ENCODE measurements at regions not wholly inside any gene's neighbourhood (a gene's known extent, or its start where the extent isn't known, plus 50 kb on each side); places are given as distances from the start of the nearest gene placed in this dataset.

DNA sequence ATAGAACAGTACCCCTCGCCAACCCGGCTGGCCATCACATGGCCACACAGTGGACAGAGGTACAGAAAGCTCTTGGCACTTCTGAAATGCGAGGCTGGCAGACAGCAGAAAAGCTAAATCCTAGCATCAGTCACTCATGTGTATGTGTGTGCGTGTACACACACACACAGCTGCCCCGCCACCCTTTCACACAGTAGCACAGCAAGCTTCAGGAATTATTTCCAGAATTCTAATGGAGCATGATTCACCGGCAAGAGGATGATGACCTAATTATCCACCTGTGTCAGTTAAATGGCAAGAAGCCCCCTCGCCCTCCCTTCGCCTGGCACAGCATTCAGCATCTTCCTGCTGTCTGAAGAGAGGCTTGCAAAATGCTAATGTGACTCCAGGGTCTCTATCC is 336.0 kb downstream of the SHANK2 start:
- ChIA-PET CTCF (no interaction called here), POLR2A (no interaction called here)
- TF ChIP-seq ELF4 (IDR thresholded peaks at IDR 0.05) = no peak
- no peak for TF ChIP-seq LEF1 (IDR thresholded peaks at IDR 0.05; ENCODE audit: borderline replicate concordance)
- no peak for DNase-seq (ENCODE audit: extremely low spot score)

DNA sequence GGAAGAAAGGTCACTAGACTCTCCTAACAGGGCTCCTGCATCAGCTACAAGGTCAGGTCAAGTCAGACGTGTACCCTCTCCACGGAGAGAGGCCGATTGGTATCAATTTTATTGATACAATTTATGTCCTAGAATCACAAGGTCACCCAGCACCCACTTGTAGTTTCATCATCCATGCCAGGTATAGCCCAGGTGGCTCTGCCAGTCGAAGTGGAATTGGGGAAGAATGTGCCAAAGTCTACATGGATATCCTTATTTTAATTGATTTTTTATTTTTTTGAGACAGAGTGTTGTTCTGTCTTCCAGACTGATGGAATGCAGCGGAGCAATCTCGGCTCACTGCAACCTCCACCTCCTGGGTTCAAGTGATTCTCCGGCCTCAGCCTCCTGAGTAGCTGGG is 334.1 kb downstream of the SHANK2 start:
- ChIA-PET CTCF (no interaction called here), POLR2A (no interaction called here)
- DNase-seq (ENCODE audit: extremely low spot score) = no peak
- TF ChIP-seq ZNF384 (IDR thresholded peaks at IDR 0.05) (no peak), FOXA1 (IDR thresholded peaks at IDR 0.05) (no peak), ELF4 (IDR thresholded peaks at IDR 0.05) (no peak), PKNOX1 (IDR thresholded peaks at IDR 0.05) (no peak), ARNT (IDR thresholded peaks at IDR 0.05) (no peak)

- no peak for TF ChIP-seq PKNOX1 (IDR thresholded peaks at IDR 0.05)
- TF ChIP-seq HDGF (IDR thresholded peaks at IDR 0.05; ENCODE audit: borderline replicate concordance) = no peak
- TF ChIP-seq BHLHE40 (IDR thresholded peaks at IDR 0.05; ENCODE audit: borderline replicate concordance) = no peak
- no peak for TF ChIP-seq ELF4 (IDR thresholded peaks at IDR 0.05)
- no peak for TF ChIP-seq SUZ12 (IDR thresholded peaks at IDR 0.05)
- no peak for TF ChIP-seq CTBP1 (IDR thresholded peaks at IDR 0.05; ENCODE audit: borderline replicate concordance)
- TF ChIP-seq ZNF384 (IDR thresholded peaks at IDR 0.05) = no peak
- TF ChIP-seq L3MBTL2 (conservative IDR thresholded peaks at IDR 0.05) = no peak
- TF ChIP-seq SP1 (IDR thresholded peaks at IDR 0.05) = no peak
- no peak for DNase-seq (ENCODE audit: extremely low spot score)
- ChIA-PET POLR2A (no interaction called here), CTCF (no interaction called here)
Observed at GRCh38 chr11:70921804-70922203, 330.6 kb downstream of the SHANK2 start.

GRCh38 chr11:70924108-70924507 is 328.3 kb downstream of the SHANK2 start:
- ChIA-PET CTCF (no interaction called here), POLR2A (interaction anchor here (0.6 kb wide), 1 partner anchor 1117 kb away, joined by 3 read pairs; no protein-coding TSS in a partner anchor)
- DNase-seq (ENCODE audit: extremely low spot score) = no peak
- no peak for TF ChIP-seq BHLHE40 (IDR thresholded peaks at IDR 0.05; ENCODE audit: borderline replicate concordance)
- TF ChIP-seq FOXK2 (IDR thresholded peaks at IDR 0.05) = no peak
- no peak for TF ChIP-seq CTBP1 (IDR thresholded peaks at IDR 0.05; ENCODE audit: borderline replicate concordance)
- TF ChIP-seq ELF4 (IDR thresholded peaks at IDR 0.05) = no peak
- TF ChIP-seq SP1 (IDR thresholded peaks at IDR 0.05) = no peak
- no peak for TF ChIP-seq LEF1 (IDR thresholded peaks at IDR 0.05; ENCODE audit: borderline replicate concordance)
- TF ChIP-seq SUZ12 (IDR thresholded peaks at IDR 0.05) = no peak
- no peak for TF ChIP-seq PKNOX1 (IDR thresholded peaks at IDR 0.05)
- TF ChIP-seq ARNT (IDR thresholded peaks at IDR 0.05) = no peak
- TF ChIP-seq TARDBP (IDR thresholded peaks at IDR 0.05) = no peak
- no peak for TF ChIP-seq L3MBTL2 (conservative IDR thresholded peaks at IDR 0.05)
- no peak for TF ChIP-seq NFRKB (IDR thresholded peaks at IDR 0.05)
- TF ChIP-seq ZNF384 (IDR thresholded peaks at IDR 0.05) = no peak
- TF ChIP-seq HDGF (IDR thresholded peaks at IDR 0.05; ENCODE audit: borderline replicate concordance) = no peak
- TF ChIP-seq FOXA1 (IDR thresholded peaks at IDR 0.05) = no peak

DNA sequence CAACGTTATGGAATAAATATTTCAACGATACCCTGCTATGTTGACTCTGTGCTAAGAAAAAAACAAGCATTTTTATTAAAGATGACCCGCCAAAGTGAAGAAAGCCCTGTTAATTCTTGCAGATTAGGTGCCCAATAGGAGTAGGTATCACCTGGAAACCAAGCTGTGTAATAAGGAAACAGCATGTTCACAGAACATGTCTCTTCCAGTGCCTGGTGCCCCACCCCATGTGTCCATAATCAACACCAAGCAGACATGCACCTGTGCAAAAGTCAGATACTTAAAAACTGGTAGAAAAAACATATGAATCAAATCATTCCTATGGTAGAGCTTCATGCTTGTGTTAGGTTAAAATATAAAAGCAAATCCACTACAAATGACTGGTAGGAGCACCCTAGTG is 327.1 kb downstream of the SHANK2 start:
- no peak for TF ChIP-seq TARDBP (IDR thresholded peaks at IDR 0.05)
- no peak for TF ChIP-seq FOXA1 (IDR thresholded peaks at IDR 0.05)
- no peak for TF ChIP-seq HDGF (IDR thresholded peaks at IDR 0.05; ENCODE audit: borderline replicate concordance)
- no peak for TF ChIP-seq SP1 (IDR thresholded peaks at IDR 0.05)
- no peak for TF ChIP-seq PKNOX1 (IDR thresholded peaks at IDR 0.05)
- no peak for TF ChIP-seq ZNF384 (IDR thresholded peaks at IDR 0.05)
- TF ChIP-seq ELF4 (IDR thresholded peaks at IDR 0.05) = no peak
- TF ChIP-seq CTBP1 (IDR thresholded peaks at IDR 0.05; ENCODE audit: borderline replicate concordance) = no peak
- TF ChIP-seq L3MBTL2 (conservative IDR thresholded peaks at IDR 0.05) = no peak
- no peak for DNase-seq (ENCODE audit: extremely low spot score)
- ChIA-PET POLR2A (no interaction called here), CTCF (no interaction called here)

DNA sequence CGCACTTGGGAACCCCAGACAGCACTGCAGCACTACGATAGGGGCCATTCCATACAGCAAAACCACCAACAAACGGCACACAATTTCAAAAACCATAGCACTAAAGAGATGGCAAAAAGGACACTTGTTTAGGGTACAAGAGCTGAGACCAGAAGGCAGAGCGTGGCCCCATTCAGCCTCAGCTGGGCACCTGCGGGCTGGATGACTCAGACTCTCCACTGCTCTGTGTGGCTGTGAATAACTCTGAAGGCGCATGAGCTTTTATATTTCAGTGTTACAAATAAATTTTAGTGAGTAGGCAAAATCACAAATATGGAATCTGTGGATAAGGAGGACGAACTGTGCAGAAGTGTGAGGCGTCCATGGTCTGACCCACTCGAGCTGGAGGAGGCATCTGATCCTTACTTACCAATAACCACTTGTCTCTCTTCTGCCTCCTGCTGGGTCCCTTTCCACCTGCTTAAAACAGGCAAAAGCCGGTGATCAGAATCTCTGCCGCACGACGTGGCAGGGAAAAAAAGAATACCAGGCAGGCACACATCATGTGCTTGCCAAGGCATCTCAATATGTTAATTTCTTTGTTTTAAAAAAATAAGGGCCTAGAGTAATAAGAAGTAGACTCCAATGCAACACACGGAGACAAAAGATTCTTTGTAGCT is 325.7 kb downstream of the SHANK2 start:
- TF ChIP-seq ARNT (IDR thresholded peaks at IDR 0.05) = no peak
- no peak for TF ChIP-seq TARDBP (IDR thresholded peaks at IDR 0.05)
- TF ChIP-seq CTBP1 (IDR thresholded peaks at IDR 0.05; ENCODE audit: borderline replicate concordance) = no peak
- TF ChIP-seq SP1 (IDR thresholded peaks at IDR 0.05) = no peak
- no peak for TF ChIP-seq FOXA1 (IDR thresholded peaks at IDR 0.05)
- CTCF ChIA-PET = interaction anchor here (0.7 kb wide), 1 partner anchor 16 kb away, joined by 3 read pairs; no protein-coding TSS in a partner anchor
- POLR2A ChIA-PET = interaction anchor here (1.5 kb wide), 1 partner anchor 12 kb away, joined by 3 read pairs; no protein-coding TSS in a partner anchor
- DNase-seq (ENCODE audit: extremely low spot score) = no peak

All from HEK293T (cell line).